ENCODE measurements at regions not wholly inside any gene's neighbourhood (a gene's known extent, or its start where the extent isn't known, plus 50 kb on each side); places are given as distances from the start of the nearest gene placed in this dataset.
"Not testable (repeated sequence)": the region's sequence is repeated elsewhere in the genome, so short reads cannot be mapped to it uniquely, and the experiment has no call there.

GRCh38 chr12:18886962-18887361 lies 149.0 kb downstream of the CAPZA3 start:
- no peaks in the 10 kb centered on the region for H3K36me3 ChIP-seq
- H3K27me3 ChIP-seq, result no peaks in the 10 kb centered on the region
- H3K27ac ChIP-seq, result no peak overlapping the region
- no peaks in the 10 kb centered on the region for H3K9me3 ChIP-seq
- DNase-seq (no peak), ATAC-seq (no peak)
- intact Hi-C loops (cut with DNase I), result no loop called here
- no peaks in the 10 kb centered on the region for H3K4me1 ChIP-seq
- TF ChIP-seq CTCF (IDR thresholded peaks at IDR 0.05), result no peak
- H3K4me3 ChIP-seq, result no peak overlapping the region

- ATAC-seq, result no peak
- no peaks in the 10 kb centered on the region for H3K9me3 ChIP-seq
- H3K27me3 ChIP-seq, result no peaks in the 10 kb centered on the region
- H3K27ac ChIP-seq, result no peak overlapping the region
- no peaks in the 10 kb centered on the region for H3K4me1 ChIP-seq
- no peak for TF ChIP-seq CTCF (IDR thresholded peaks at IDR 0.05)
- no peak overlapping the region for H3K4me3 ChIP-seq
- intact Hi-C loops (cut with DNase I), result no loop called here
- DNase-seq, result no peak
- H3K36me3 ChIP-seq, result no peaks in the 10 kb centered on the region
Measured at GRCh38 chr12:18887368-18887767, 149.4 kb downstream of the CAPZA3 start.

GRCh38 chr12:18888047-18888446 lies 150.1 kb downstream of the CAPZA3 start:
- TF ChIP-seq CTCF (IDR thresholded peaks at IDR 0.05), result no peak
- DNase-seq, result no peak
- no peaks in the 10 kb centered on the region for H3K36me3 ChIP-seq
- H3K27me3 ChIP-seq, result no peaks in the 10 kb centered on the region
- H3K4me3 ChIP-seq, result no peak overlapping the region
- H3K27ac ChIP-seq, result no peak overlapping the region
- intact Hi-C loops (cut with DNase I), result no loop called here
- H3K9me3 ChIP-seq, result no peaks in the 10 kb centered on the region
- ATAC-seq, result no peak
- no peaks in the 10 kb centered on the region for H3K4me1 ChIP-seq

- DNase-seq; ATAC-seq; H3K9me3 ChIP-seq; H3K27me3 ChIP-seq; H3K4me1 ChIP-seq; H3K27ac ChIP-seq; intact Hi-C loops (cut with DNase I); H3K4me3 ChIP-seq; H3K36me3 ChIP-seq: not testable (repeated sequence)
Measured at GRCh38 chr12:18890621-18891020, 152.7 kb downstream of the CAPZA3 start.

- DNase-seq, result no peak
- no peaks in the 10 kb centered on the region for H3K4me1 ChIP-seq
- ATAC-seq, result no peak
- H3K27me3 ChIP-seq, result no peaks in the 10 kb centered on the region
- no peak for TF ChIP-seq CTCF (IDR thresholded peaks at IDR 0.05)
- H3K36me3 ChIP-seq, result no peaks in the 10 kb centered on the region
- H3K9me3 ChIP-seq, result no peaks in the 10 kb centered on the region
- no peak overlapping the region for H3K4me3 ChIP-seq
- intact Hi-C loops (cut with DNase I), result no loop called here
- no peak overlapping the region for H3K27ac ChIP-seq
Measured at GRCh38 chr12:18895540-18895939, 157.6 kb downstream of the CAPZA3 start.

GRCh38 chr12:18895946-18896345 lies 158.0 kb downstream of the CAPZA3 start:
- no peak overlapping the region for H3K27ac ChIP-seq
- intact Hi-C loops (cut with DNase I), result no loop called here
- H3K27me3 ChIP-seq, result no peaks in the 10 kb centered on the region
- H3K4me3 ChIP-seq, result no peak overlapping the region
- DNase-seq (no peak), ATAC-seq (no peak)
- no peaks in the 10 kb centered on the region for H3K9me3 ChIP-seq
- no peaks in the 10 kb centered on the region for H3K36me3 ChIP-seq
- no peaks in the 10 kb centered on the region for H3K4me1 ChIP-seq
- TF ChIP-seq CTCF (IDR thresholded peaks at IDR 0.05), result no peak
